A549 (cell line): ENCODE measurements at regions not wholly inside any gene's neighbourhood (a gene's known extent, or its start where the extent isn't known, plus 50 kb on each side); places are given as distances from the start of the nearest gene placed in this dataset.

ENCODE experiments used
- CEBPB ChIP-seq, 2 experiments: fragments of >200 bp in 1 of 2; sonication (Bioruptor Twin) in 1 of 2; formaldehyde crosslinking in 1 of 2; IDR thresholded peaks; 2 replicates each; pipeline ENCODE4 v1.6.1; 2012 to 2016
- EP300 ChIP-seq, 2 experiments: fragments of >200 bp; sonication (Bioruptor Twin); formaldehyde crosslinking; IDR thresholded peaks; 2 replicates in 1 of 2; 3 replicates in 1 of 2; pipeline ENCODE4 v1.6.1; 2016 to 2017
- MAZ ChIP-seq: fragments of 150-350 bp; IDR thresholded peaks from 2 replicates; pipeline ENCODE4 v1.6.1; 2014; ENCODE audit warnings: antibody characterized with exemption, low read depth, low read length, borderline replicate concordance
- NFE2L2 ChIP-seq: fragments of 150-350 bp; conservative IDR thresholded peaks from 2 replicates; pipeline ENCODE4 v1.6.1; 2014; ENCODE audit warnings: low read length
- PHF8 ChIP-seq: fragments of 200-600 bp; sonication (generic); IDR thresholded peaks from 2 replicates; pipeline ENCODE4 v1.6.1; 2016; ENCODE audit warnings: low read depth, mild to moderate bottlenecking, antibody characterized with exemption, moderate library complexity, borderline replicate concordance
- POLR2A ChIP-seq: IDR thresholded peaks from 2 replicates; pipeline ENCODE4 v1.6.1; 2012; ENCODE audit warnings: mild to moderate bottlenecking, low read length
- RAD21 ChIP-seq, 2 experiments: fragments of >200 bp in 1 of 2; sonication (Bioruptor Twin) in 1 of 2; formaldehyde crosslinking in 1 of 2; IDR thresholded peaks in 1 of 2; conservative IDR thresholded peaks in 1 of 2; 2 replicates in 1 of 2; 3 replicates in 1 of 2; pipeline ENCODE4 v1.6.1; 2012 to 2018; ENCODE audit warnings: inconsistent platforms in 1 of 2
- TF ChIP-seq, protein P1 (sequence below): fragments of >200 bp; sonication (Bioruptor Twin); formaldehyde crosslinking; IDR thresholded peaks from 3 replicates; pipeline ENCODE4 v1.5.1; 2016
- TF ChIP-seq, protein P2 (sequence below): IDR thresholded peaks from 2 replicates; pipeline ENCODE4 v1.6.1; 2012

DNA sequence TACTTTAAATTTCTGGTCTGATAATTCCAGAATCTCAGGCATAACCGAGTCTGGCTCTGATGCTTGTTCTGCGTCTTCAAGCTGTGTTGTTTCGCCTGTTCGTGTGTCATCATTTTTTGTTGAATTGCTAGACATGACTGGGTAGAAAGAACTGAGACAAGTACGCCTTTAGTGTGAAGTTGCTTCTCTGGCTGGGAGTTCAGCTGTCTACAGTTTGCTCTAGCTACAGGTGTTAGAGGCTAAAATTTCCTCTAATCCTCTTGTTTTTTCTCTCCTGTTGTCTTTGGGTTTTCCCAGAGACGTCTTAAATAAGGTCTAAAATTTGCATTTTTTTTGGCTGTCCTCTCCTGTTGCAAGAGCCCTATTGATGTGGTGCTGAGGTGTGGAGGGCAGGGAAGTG, 100.3 kb downstream of the FAM50B start:
- TF ChIP-seq, protein P1, sequence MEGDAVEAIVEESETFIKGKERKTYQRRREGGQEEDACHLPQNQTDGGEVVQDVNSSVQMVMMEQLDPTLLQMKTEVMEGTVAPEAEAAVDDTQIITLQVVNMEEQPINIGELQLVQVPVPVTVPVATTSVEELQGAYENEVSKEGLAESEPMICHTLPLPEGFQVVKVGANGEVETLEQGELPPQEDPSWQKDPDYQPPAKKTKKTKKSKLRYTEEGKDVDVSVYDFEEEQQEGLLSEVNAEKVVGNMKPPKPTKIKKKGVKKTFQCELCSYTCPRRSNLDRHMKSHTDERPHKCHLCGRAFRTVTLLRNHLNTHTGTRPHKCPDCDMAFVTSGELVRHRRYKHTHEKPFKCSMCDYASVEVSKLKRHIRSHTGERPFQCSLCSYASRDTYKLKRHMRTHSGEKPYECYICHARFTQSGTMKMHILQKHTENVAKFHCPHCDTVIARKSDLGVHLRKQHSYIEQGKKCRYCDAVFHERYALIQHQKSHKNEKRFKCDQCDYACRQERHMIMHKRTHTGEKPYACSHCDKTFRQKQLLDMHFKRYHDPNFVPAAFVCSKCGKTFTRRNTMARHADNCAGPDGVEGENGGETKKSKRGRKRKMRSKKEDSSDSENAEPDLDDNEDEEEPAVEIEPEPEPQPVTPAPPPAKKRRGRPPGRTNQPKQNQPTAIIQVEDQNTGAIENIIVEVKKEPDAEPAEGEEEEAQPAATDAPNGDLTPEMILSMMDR = no peak
- TF ChIP-seq MAZ (no peak), RAD21 (conservative IDR thresholded peaks at IDR 0.05 in 1 of 2, IDR thresholded peaks at IDR 0.05 in 1 of 2) (no peak), PHF8 (no peak), NFE2L2 (no peak), POLR2A (no peak), EP300 (IDR thresholded peaks at IDR 0.05) (no peak), CEBPB (IDR thresholded peaks at IDR 0.05) (no peak)
- TF ChIP-seq, protein P2, sequence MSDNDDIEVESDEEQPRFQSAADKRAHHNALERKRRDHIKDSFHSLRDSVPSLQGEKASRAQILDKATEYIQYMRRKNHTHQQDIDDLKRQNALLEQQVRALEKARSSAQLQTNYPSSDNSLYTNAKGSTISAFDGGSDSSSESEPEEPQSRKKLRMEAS = no peak
